Osteoblast (primary cell): ENCODE measurements at regions not wholly inside any gene's neighbourhood (a gene's known extent, or its start where the extent isn't known, plus 50 kb on each side); places are given as distances from the start of the nearest gene placed in this dataset.

Source experiments
- DNase-seq: peaks from one replicate; pipeline ENCODE4 v3.0.0; 2011; ENCODE audit warnings: low spot score, mixed read lengths; ENCODE audit not compliant: insufficient read length; ENCODE audit errors: missing footprints
- H2AFZ ChIP-seq: 2 replicates; pipeline ENCODE4 v1.6.0; 2011; ENCODE audit warnings: mild to moderate bottlenecking, low read length
- H3K27ac ChIP-seq: 2 replicates; pipeline ENCODE4 v1.5.1; 2011; ENCODE audit warnings: mild to moderate bottlenecking, low read depth, low read length, moderate library complexity
- H3K27me3 ChIP-seq: 2 replicates; pipeline ENCODE4 v1.6.0; 2012; ENCODE audit warnings: mild to moderate bottlenecking, control low read depth, inconsistent platforms, low read length, moderate library complexity; ENCODE audit not compliant: insufficient read depth
- H3K36me3 ChIP-seq: 2 replicates; pipeline ENCODE4 v1.5.1; 2011; ENCODE audit warnings: mild to moderate bottlenecking, low read length, control low read depth, moderate library complexity; ENCODE audit not compliant: insufficient read depth
- H3K4me1 ChIP-seq: 2 replicates; pipeline ENCODE4 v1.5.1; 2011; ENCODE audit warnings: mild to moderate bottlenecking, low read length, control low read depth, moderate library complexity; ENCODE audit not compliant: insufficient read depth
- H3K4me2 ChIP-seq: 2 replicates; pipeline ENCODE4 v1.6.0; 2011; ENCODE audit warnings: mild to moderate bottlenecking, low read length; ENCODE audit not compliant: insufficient read depth
- H3K4me3 ChIP-seq: fragments of 200-600 bp; sonication (generic); 3 replicates; pipeline ENCODE4 v1.5.1; 2012; ENCODE audit warnings: mild to moderate bottlenecking, low read length, inconsistent platforms; ENCODE audit not compliant: insufficient read depth
- H3K79me2 ChIP-seq: 2 replicates; pipeline ENCODE4 v1.6.0; 2012; ENCODE audit warnings: mild to moderate bottlenecking, low read length, control low read depth, inconsistent platforms; ENCODE audit not compliant: insufficient read depth
- H3K9me3 ChIP-seq: 2 replicates; pipeline ENCODE4 v1.5.1; 2011; ENCODE audit warnings: low read depth, low read length, control low read depth
- H4K20me1 ChIP-seq: 2 replicates; pipeline ENCODE4 v1.6.0; 2012; ENCODE audit warnings: mild to moderate bottlenecking, low read length, control low read depth; ENCODE audit not compliant: insufficient read depth
- TF ChIP-seq, protein P1 (sequence below): IDR thresholded peaks from 2 replicates; pipeline ENCODE4 v1.5.1; 2011; ENCODE audit warnings: mild to moderate bottlenecking, low read depth, low read length, moderate library complexity; ENCODE audit errors: extremely low read depth

DNA sequence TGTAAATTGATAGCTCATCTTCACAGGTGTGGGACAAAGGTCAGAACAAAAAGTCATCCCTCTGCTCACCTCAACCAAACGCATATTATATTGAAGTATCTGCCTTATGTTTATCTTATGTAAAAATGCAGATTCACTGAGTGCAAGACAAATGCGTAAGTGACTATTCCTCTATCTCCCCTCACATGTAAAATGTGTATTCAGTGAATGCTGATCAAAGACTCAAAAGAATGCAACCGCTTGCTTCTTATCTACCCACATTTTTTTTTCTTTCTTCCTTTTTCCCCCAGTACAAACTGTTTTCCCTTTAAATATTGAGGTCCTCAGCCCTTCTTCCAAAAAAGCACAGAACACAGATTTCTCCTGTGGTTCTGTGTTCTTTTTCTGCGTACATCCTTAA, 1882.9 kb downstream of the NCAM2 start:
- no peak overlapping the region for H2AFZ ChIP-seq
- no peaks in the 10 kb centered on the region for H4K20me1 ChIP-seq
- no peaks in the 10 kb centered on the region for H3K4me1 ChIP-seq
- H3K27me3 ChIP-seq: no peaks in the 10 kb centered on the region
- H3K27ac ChIP-seq: no peak overlapping the region
- no peak overlapping the region for H3K4me3 ChIP-seq
- no peaks in the 10 kb centered on the region for H3K9me3 ChIP-seq
- no peak for DNase-seq
- no peaks in the 10 kb centered on the region for H3K36me3 ChIP-seq
- no peak overlapping the region for H3K4me2 ChIP-seq
- no peaks in the 10 kb centered on the region for H3K79me2 ChIP-seq
- TF ChIP-seq, protein P1, sequence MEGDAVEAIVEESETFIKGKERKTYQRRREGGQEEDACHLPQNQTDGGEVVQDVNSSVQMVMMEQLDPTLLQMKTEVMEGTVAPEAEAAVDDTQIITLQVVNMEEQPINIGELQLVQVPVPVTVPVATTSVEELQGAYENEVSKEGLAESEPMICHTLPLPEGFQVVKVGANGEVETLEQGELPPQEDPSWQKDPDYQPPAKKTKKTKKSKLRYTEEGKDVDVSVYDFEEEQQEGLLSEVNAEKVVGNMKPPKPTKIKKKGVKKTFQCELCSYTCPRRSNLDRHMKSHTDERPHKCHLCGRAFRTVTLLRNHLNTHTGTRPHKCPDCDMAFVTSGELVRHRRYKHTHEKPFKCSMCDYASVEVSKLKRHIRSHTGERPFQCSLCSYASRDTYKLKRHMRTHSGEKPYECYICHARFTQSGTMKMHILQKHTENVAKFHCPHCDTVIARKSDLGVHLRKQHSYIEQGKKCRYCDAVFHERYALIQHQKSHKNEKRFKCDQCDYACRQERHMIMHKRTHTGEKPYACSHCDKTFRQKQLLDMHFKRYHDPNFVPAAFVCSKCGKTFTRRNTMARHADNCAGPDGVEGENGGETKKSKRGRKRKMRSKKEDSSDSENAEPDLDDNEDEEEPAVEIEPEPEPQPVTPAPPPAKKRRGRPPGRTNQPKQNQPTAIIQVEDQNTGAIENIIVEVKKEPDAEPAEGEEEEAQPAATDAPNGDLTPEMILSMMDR: no peak

DNA sequence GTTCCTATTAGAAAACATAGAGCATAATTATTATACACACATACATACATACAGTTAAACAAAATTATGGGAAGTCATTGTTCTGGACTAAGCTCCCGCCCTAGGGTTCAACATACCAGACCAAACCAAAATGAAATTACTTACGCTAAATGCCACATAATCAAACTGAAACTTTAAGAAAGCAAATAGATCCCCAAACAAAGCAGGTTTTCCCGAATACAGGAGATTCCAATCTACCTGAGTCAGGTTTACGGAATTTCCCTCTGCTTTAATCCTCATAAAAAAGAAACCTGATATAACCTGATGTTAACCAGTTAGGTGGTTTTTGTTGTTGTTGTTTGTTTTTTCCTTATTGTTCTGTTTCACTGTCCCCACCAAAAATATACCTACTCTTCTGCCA, 1886.9 kb downstream of the NCAM2 start:
- Histone ChIP-seq H3K4me2 (no peak overlapping the region), H3K36me3 (no peaks in the 10 kb centered on the region), H4K20me1 (no peaks in the 10 kb centered on the region), H3K4me1 (no peaks in the 10 kb centered on the region), H3K9me3 (no peaks in the 10 kb centered on the region), H3K27me3 (no peaks in the 10 kb centered on the region), H2AFZ (no peak overlapping the region), H3K79me2 (no peaks in the 10 kb centered on the region), H3K4me3 (no peak overlapping the region), H3K27ac (no peak overlapping the region)
- TF ChIP-seq, protein P1: no peak
- no peak for DNase-seq

DNA sequence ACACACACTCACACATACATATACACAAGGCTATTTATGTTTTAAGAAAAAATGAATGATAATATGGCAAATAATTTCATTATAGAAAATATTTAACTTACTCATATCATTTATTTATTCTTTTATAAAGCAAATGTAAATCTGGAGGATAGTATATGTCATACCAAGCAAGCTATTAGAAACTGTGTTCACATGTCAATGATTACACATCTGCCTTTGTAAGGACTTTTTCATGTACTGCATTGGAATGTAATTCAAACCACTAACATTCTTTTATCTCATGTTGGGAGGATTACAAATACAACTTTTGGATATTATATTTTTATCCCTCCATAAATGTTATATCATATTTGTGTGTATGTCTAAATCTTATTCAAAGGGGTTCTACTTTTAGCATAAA, 1887.4 kb downstream of the NCAM2 start:
- H3K4me1 ChIP-seq: no peaks in the 10 kb centered on the region

DNA sequence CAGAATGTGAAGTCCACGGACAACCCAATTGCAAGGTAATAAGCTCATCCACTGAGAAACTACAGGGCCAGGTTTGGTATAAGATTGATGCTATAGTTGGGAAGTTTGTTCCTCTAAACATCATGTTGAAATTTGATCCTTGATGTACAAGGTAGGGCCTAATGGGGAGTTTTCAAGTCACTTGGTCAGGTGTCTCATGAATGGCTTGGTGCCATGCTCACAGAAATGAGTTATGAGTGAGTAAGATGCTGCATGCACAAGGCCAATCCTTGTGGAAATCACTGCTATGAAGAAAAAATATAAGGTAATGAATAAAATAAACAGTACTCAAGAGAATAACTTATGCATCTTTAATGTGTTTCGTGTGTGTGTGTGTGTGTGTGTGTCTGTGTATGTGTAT, 1891.2 kb downstream of the NCAM2 start:
- no peaks in the 10 kb centered on the region for H3K27me3 ChIP-seq
- no peaks in the 10 kb centered on the region for H3K36me3 ChIP-seq
- no peak for DNase-seq
- no peak overlapping the region for H2AFZ ChIP-seq
- no peaks in the 10 kb centered on the region for H3K4me1 ChIP-seq
- H3K79me2 ChIP-seq: no peaks in the 10 kb centered on the region
- no peak overlapping the region for H3K4me2 ChIP-seq
- TF ChIP-seq, protein P1: no peak
- no peaks in the 10 kb centered on the region for H4K20me1 ChIP-seq
- no peak overlapping the region for H3K27ac ChIP-seq
- H3K9me3 ChIP-seq: peaks cover 4% of the 10 kb centered on the region
- no peak overlapping the region for H3K4me3 ChIP-seq

More for the DNA sequence above, 1887.4 kb downstream of the NCAM2 start:
- TF ChIP-seq, protein P1: no peak
- H3K4me2 ChIP-seq: no peak overlapping the region
- no peak for DNase-seq
- H3K4me3 ChIP-seq: no peak overlapping the region
- no peak overlapping the region for H2AFZ ChIP-seq
- no peaks in the 10 kb centered on the region for H3K36me3 ChIP-seq
- H3K27me3 ChIP-seq: no peaks in the 10 kb centered on the region
- no peaks in the 10 kb centered on the region for H3K79me2 ChIP-seq
- no peak overlapping the region for H3K27ac ChIP-seq
- H4K20me1 ChIP-seq: no peaks in the 10 kb centered on the region
- H3K9me3 ChIP-seq: no peaks in the 10 kb centered on the region
